ENCODE measurements at regions not wholly inside any gene's neighbourhood (a gene's known extent, or its start where the extent isn't known, plus 50 kb on each side); places are given as distances from the start of the nearest gene placed in this dataset.

GRCh38 chr15:95679847-95680582 lies 650.5 kb upstream of the NR2F2 start:
- TF ChIP-seq CTCF (IDR thresholded peaks at IDR 0.05; ENCODE audit: low read depth, low read length) = no peak
- TF ChIP-seq EZH2phosphoT487 (IDR thresholded peaks at IDR 0.05; ENCODE audit: low read depth) = no peak

All from OCI-LY3 (cell line).